ENCODE measurements at regions not wholly inside any gene's neighbourhood (a gene's known extent, or its start where the extent isn't known, plus 50 kb on each side); places are given as distances from the start of the nearest gene placed in this dataset.

- H3K9me3 ChIP-seq = no peaks in the 10 kb centered on the region
- no peaks in the 10 kb centered on the region for H3K4me1 ChIP-seq (ENCODE audit: control insufficient read depth in 1 of 2, low read depth in 2 of 2)
- ATAC-seq (ENCODE audit: insufficient number of reproducible peaks, low FRiP score, low read depth) = no peak
- H3K27me3 ChIP-seq (replicated peaks; ENCODE audit: insufficient read depth) = no peaks in the 10 kb centered on the region
- H3K4me3 ChIP-seq = no peak overlapping the region
- H3K36me3 ChIP-seq = no peaks in the 10 kb centered on the region
- H3K27ac ChIP-seq = no peak overlapping the region
- no peak for TF ChIP-seq CTCF (IDR thresholded peaks at IDR 0.05)
- no peak for DNase-seq (ENCODE audit: low spot score)
Observed at GRCh38 chr10:131625041-131625440, 275.8 kb upstream of the PPP2R2D start.

GRCh38 chr10:131626274-131626673 lies 274.5 kb upstream of the PPP2R2D start:
- DNase-seq (ENCODE audit: low spot score) (no peak), ATAC-seq (ENCODE audit: insufficient number of reproducible peaks, low FRiP score, low read depth) (no peak)
- Histone ChIP-seq H3K36me3 (no peaks in the 10 kb centered on the region), H3K4me3 (no peak overlapping the region), H3K9me3 (no peaks in the 10 kb centered on the region), H3K27ac (no peak overlapping the region), H3K27me3 (replicated peaks; ENCODE audit: insufficient read depth) (no peaks in the 10 kb centered on the region), H3K4me1 (ENCODE audit: control insufficient read depth in 1 of 2, low read depth in 2 of 2) (no peaks in the 10 kb centered on the region)
- TF ChIP-seq CTCF (IDR thresholded peaks at IDR 0.05) = no peak

- Histone ChIP-seq H3K27me3 (replicated peaks; ENCODE audit: insufficient read depth) (no peaks in the 10 kb centered on the region), H3K9me3 (no peaks in the 10 kb centered on the region), H3K4me3 (no peak overlapping the region), H3K36me3 (no peaks in the 10 kb centered on the region), H3K4me1 (ENCODE audit: control insufficient read depth in 1 of 2, low read depth in 2 of 2) (no peaks in the 10 kb centered on the region), H3K27ac (no peak overlapping the region)
- no peak for DNase-seq (ENCODE audit: low spot score)
- no peak for ATAC-seq (ENCODE audit: insufficient number of reproducible peaks, low FRiP score, low read depth)
- no peak for TF ChIP-seq CTCF (IDR thresholded peaks at IDR 0.05)
Observed at GRCh38 chr10:131629026-131629770, 271.6 kb upstream of the PPP2R2D start.

GRCh38 chr10:131630772-131631258 lies 270.0 kb upstream of the PPP2R2D start:
- no peak for DNase-seq (ENCODE audit: low spot score)
- Histone ChIP-seq H3K27me3 (replicated peaks; ENCODE audit: insufficient read depth) (no peaks in the 10 kb centered on the region), H3K27ac (no peak overlapping the region), H3K36me3 (no peaks in the 10 kb centered on the region), H3K4me1 (ENCODE audit: control insufficient read depth in 1 of 2, low read depth in 2 of 2) (no peaks in the 10 kb centered on the region), H3K9me3 (no peaks in the 10 kb centered on the region), H3K4me3 (no peak overlapping the region)
- no peak for TF ChIP-seq CTCF (IDR thresholded peaks at IDR 0.05)
- ATAC-seq (ENCODE audit: insufficient number of reproducible peaks, low FRiP score, low read depth) = no peak

- H3K27me3 ChIP-seq (replicated peaks; ENCODE audit: insufficient read depth) = no peaks in the 10 kb centered on the region
- no peak overlapping the region for H3K27ac ChIP-seq
- H3K4me3 ChIP-seq = no peak overlapping the region
- no peaks in the 10 kb centered on the region for H3K9me3 ChIP-seq
- no peak for TF ChIP-seq CTCF (IDR thresholded peaks at IDR 0.05)
- ATAC-seq (ENCODE audit: insufficient number of reproducible peaks, low FRiP score, low read depth) (no peak), DNase-seq (ENCODE audit: low spot score) (no peak)
- H3K36me3 ChIP-seq = no peaks in the 10 kb centered on the region
- H3K4me1 ChIP-seq (ENCODE audit: control insufficient read depth in 1 of 2, low read depth in 2 of 2) = no peaks in the 10 kb centered on the region
Observed at GRCh38 chr10:131631619-131632018, 269.2 kb upstream of the PPP2R2D start.

All from thoracic aorta (tissue), 2 donors.